SU-DHL-6 (cell line): ENCODE measurements at regions not wholly inside any gene's neighbourhood (a gene's known extent, or its start where the extent isn't known, plus 50 kb on each side); places are given as distances from the start of the nearest gene placed in this dataset.

ENCODE experiments used
- CTCF ChIP-seq: fragments of 200-600 bp; sonication (generic); IDR thresholded peaks from one replicate; pipeline ENCODE4 v1.5.1; 2017; ENCODE audit warnings: antibody characterized with exemption, mild to moderate bottlenecking, low read length, moderate library complexity; ENCODE audit not compliant: insufficient read depth, poor library complexity, severe bottlenecking
- EZH2phosphoT487 ChIP-seq: fragments of 200-600 bp; sonication (generic), shearing (Covaris generic); conservative IDR thresholded peaks from 2 replicates; pipeline ENCODE4 v1.6.1; 2018; ENCODE audit warnings: mild to moderate bottlenecking, antibody characterized with exemption, low read length, moderate library complexity, mixed read lengths

DNA sequence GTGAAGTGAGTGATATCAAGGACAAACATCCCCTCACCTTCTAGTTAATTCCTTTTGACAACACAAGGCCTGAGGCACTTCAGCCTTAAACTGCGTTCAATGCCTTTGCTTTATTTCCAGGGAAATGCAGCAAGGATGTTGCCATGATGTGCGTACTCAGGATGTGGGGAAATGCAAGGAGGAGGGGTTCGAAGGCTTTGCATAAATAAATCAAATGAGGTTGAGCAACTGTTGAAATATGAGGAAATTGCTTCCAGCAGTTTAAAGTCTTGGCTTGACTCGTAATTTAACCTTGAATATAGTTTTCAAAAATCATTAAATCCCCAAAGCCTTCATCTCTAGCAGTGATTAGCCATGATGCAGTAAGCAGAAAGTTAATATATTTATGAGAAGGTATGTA is 81.8 kb upstream of the CCL2 start:
- TF ChIP-seq CTCF: no peak
- no peak for TF ChIP-seq EZH2phosphoT487
